ENCODE measurements at regions not wholly inside any gene's neighbourhood (a gene's known extent, or its start where the extent isn't known, plus 50 kb on each side); places are given as distances from the start of the nearest gene placed in this dataset.
"Not testable (repeated sequence)": the region's sequence is repeated elsewhere in the genome, so short reads cannot be mapped to it uniquely, and the experiment has no call there.

DNA sequence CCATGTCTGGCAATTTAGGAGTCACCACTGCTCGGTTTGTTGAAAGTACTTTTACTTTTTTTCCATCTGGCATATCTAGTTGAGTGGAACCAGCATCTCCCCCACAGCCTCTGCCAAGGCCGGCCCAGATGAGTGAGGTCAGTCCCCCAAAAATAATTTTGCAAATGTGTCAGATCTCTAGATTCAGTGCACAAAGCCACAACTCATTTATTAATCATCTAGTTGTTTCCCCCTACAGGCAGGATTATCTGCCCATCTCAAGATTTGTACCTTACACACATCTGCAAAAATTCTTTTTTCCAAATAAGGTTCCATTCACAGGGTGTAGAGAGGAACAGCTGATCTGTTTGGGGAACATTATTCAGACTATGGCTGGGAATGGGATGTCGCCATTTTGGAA is 174.0 kb upstream of the MXRA5 start:
- no peaks in the 10 kb centered on the region for H3K27me3 ChIP-seq (ENCODE audit: low read depth)
- no peak overlapping the region for H3K27ac ChIP-seq (replicated peaks)
- intact Hi-C loops (cut with micrococcal nuclease): no loop called here
- TF ChIP-seq, protein P1, sequence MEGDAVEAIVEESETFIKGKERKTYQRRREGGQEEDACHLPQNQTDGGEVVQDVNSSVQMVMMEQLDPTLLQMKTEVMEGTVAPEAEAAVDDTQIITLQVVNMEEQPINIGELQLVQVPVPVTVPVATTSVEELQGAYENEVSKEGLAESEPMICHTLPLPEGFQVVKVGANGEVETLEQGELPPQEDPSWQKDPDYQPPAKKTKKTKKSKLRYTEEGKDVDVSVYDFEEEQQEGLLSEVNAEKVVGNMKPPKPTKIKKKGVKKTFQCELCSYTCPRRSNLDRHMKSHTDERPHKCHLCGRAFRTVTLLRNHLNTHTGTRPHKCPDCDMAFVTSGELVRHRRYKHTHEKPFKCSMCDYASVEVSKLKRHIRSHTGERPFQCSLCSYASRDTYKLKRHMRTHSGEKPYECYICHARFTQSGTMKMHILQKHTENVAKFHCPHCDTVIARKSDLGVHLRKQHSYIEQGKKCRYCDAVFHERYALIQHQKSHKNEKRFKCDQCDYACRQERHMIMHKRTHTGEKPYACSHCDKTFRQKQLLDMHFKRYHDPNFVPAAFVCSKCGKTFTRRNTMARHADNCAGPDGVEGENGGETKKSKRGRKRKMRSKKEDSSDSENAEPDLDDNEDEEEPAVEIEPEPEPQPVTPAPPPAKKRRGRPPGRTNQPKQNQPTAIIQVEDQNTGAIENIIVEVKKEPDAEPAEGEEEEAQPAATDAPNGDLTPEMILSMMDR (IDR thresholded peaks at IDR 0.05; ENCODE audit: borderline replicate concordance): no peak
- H3K9me3 ChIP-seq (replicated peaks): no peaks in the 10 kb centered on the region
- no peak overlapping the region for H3K4me3 ChIP-seq
- H3K4me1 ChIP-seq: no peaks in the 10 kb centered on the region
- no peaks in the 10 kb centered on the region for H3K36me3 ChIP-seq
- DNase-seq: no peak

DNA sequence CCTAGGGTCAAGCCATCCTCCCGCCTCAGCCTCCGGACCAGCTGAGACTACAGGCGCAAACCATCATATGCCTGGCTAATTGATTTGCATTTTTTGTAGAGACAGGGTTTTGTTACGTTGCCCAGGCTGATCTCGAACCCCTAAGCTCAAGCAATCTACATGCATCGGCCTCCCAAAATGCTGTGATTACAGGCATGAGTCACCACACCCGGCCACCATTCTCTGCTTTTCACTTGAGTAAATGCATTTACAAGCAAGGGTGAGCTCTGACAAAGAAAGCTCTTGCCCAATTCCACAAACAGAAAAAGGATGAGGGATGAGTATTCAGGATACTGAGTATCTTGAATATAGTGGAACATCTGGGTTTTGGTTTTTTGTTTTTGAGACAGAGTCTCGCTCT is 172.9 kb upstream of the MXRA5 start:
- H3K4me3 ChIP-seq; intact Hi-C loops (cut with micrococcal nuclease); H3K36me3 ChIP-seq; H3K27me3 ChIP-seq (ENCODE audit: low read depth); H3K27ac ChIP-seq (replicated peaks); DNase-seq; H3K4me1 ChIP-seq; H3K9me3 ChIP-seq (replicated peaks): not testable (repeated sequence)

DNA sequence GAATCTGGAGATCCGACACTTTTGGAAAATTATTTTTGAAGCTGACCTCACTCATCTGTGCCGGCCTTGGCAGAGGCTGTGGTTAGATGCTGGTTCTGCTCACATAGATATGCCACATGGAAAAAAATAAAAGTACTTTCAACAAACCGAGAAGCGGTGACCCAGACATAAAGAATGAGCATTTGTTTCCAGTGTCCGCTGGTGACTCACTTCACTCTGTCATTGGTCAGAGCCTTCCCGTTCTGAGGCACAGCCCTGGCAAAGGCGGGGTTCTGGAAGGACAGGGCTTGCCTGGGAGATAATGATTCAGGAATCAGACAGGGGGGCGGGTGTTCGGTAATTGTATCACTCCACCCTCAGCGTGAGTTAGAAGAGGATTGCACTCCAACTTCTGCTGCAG is 172.4 kb upstream of the MXRA5 start:
- no peaks in the 10 kb centered on the region for H3K4me1 ChIP-seq
- no peak overlapping the region for H3K4me3 ChIP-seq
- no peaks in the 10 kb centered on the region for H3K9me3 ChIP-seq (replicated peaks)
- peak; percentile 15 for DNase-seq
- intact Hi-C loops (cut with micrococcal nuclease): no loop called here
- TF ChIP-seq, protein P1 (IDR thresholded peaks at IDR 0.05; ENCODE audit: borderline replicate concordance): no peak
- H3K27ac ChIP-seq (replicated peaks): no peak overlapping the region
- no peaks in the 10 kb centered on the region for H3K27me3 ChIP-seq (ENCODE audit: low read depth)
- H3K36me3 ChIP-seq: no peaks in the 10 kb centered on the region

DNA sequence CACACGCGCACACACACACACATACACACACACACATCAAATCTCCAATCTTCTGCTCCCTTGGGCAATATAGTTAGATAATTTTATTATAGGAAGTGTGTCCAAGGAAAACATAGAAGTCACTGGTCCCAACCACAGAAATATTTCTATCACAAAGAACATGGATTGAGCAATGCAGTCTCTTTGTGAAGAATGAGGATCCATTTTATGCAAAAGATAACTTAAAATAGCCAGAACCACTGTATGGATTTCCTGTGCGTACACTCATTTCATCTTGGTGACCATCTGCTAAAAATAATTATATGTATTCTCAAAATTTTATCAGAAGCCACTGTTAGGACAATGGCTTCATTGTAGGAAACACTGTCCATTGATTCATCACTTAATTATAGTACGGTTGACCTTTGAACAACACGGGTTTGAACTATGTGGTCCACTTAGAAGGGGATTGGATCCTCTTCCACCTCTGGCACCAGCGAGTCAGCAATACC is 169.6 kb upstream of the MXRA5 start:
- TF ChIP-seq, protein P1 (IDR thresholded peaks at IDR 0.05; ENCODE audit: borderline replicate concordance): no peak
- no peak overlapping the region for H3K27ac ChIP-seq (replicated peaks)
- intact Hi-C loops (cut with micrococcal nuclease): no loop called here
- no peak overlapping the region for H3K4me3 ChIP-seq
- no peak for DNase-seq
- H3K36me3 ChIP-seq: no peaks in the 10 kb centered on the region
- H3K9me3 ChIP-seq (replicated peaks): no peaks in the 10 kb centered on the region
- H3K27me3 ChIP-seq (ENCODE audit: low read depth): no peaks in the 10 kb centered on the region
- H3K4me1 ChIP-seq: no peaks in the 10 kb centered on the region

DNA sequence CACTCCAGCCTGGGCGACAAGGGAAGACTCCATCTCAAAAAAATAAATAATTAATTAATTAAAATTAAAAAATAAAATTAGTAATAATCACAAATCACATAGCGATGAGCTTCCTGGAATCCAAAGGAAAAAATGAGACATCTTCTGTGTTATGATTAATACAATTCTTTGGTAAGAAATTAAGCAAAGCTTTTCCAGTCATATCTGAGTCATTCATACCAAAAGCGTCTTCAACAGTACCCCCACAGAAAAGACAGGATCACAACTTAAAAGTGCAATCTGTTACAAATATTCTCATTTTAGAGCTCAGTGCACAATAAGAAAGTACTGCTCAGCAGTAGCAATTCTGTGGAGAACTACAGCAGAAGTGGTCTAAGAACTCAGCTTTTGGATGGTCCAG is 168.5 kb upstream of the MXRA5 start:
- Histone ChIP-seq H3K27ac (replicated peaks) (no peak overlapping the region), H3K36me3 (no peaks in the 10 kb centered on the region), H3K9me3 (replicated peaks) (no peaks in the 10 kb centered on the region), H3K4me1 (no peaks in the 10 kb centered on the region), H3K4me3 (no peak overlapping the region), H3K27me3 (ENCODE audit: low read depth) (no peaks in the 10 kb centered on the region)
- TF ChIP-seq, protein P1 (IDR thresholded peaks at IDR 0.05; ENCODE audit: borderline replicate concordance): no peak
- no peak for DNase-seq
- intact Hi-C loops (cut with micrococcal nuclease): no loop called here

DNA sequence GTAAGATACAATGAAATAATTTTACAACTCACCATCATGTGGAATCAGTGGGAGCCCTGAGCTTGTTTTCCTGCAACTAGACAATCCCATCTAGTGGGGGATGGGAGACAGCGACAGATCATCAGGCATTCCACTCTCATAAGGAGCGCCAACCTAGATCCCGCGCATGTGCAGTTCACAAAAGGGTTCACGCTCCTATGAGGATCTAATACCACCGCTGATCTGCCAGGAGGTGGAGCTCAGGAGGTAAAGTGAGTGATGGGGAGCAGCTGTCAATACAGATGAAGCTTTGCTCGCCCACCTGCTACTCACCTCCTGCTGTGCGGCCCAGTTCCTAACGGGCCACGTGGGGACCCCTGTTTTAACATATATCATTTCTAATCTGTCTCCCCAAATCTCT is 165.7 kb upstream of the MXRA5 start:
- H3K27ac ChIP-seq (replicated peaks); DNase-seq; H3K9me3 ChIP-seq (replicated peaks); H3K27me3 ChIP-seq (ENCODE audit: low read depth); H3K36me3 ChIP-seq; H3K4me1 ChIP-seq; H3K4me3 ChIP-seq; intact Hi-C loops (cut with micrococcal nuclease): not testable (repeated sequence)

DNA sequence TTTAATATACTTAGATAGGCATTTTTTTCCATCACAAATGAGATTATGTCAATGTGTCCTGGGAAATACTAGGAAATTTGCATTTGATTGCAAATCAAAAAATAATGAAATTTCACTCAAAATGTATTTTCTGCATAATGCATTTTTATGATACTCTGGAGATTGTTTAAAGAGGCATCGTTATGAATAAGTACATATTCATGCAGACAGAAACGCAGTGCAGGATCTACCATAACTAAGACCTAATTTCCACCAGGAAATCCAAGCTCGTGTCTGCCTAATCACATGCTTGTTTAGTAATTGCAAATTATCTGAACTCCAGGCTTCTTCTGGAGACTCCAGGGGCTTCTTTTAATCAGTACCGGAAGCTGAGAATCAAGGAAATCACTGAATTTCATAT is 163.5 kb upstream of the MXRA5 start:
- Histone ChIP-seq H3K27me3 (ENCODE audit: low read depth) (no peaks in the 10 kb centered on the region), H3K27ac (replicated peaks) (no peak overlapping the region), H3K4me1 (no peaks in the 10 kb centered on the region), H3K9me3 (replicated peaks) (no peaks in the 10 kb centered on the region), H3K4me3 (no peak overlapping the region), H3K36me3 (no peaks in the 10 kb centered on the region)
- intact Hi-C loops (cut with micrococcal nuclease): no loop called here
- DNase-seq: no peak
- TF ChIP-seq, protein P1 (IDR thresholded peaks at IDR 0.05; ENCODE audit: borderline replicate concordance): no peak
